ENCODE measurements at regions not wholly inside any gene's neighbourhood (a gene's known extent, or its start where the extent isn't known, plus 50 kb on each side); places are given as distances from the start of the nearest gene placed in this dataset.

GRCh38 chr20:19858466-19859371, 100.7 kb downstream of the RIN2 start:
- TF ChIP-seq CTCF (IDR thresholded peaks at IDR 0.05; ENCODE audit: insufficient read depth, low read depth, low read length), result no peak
- no peak overlapping the region for H3K4me3 ChIP-seq (ENCODE audit: low read depth, low read length)
- DNase-seq (ENCODE audit: low read depth), result no peak
- CTCF ChIA-PET, result interaction anchor here (0.6 to 1.0 kb wide), 2 partner anchors 16 to 43 kb away, joined by 3 read pairs; no protein-coding TSS in a partner anchor
- POLR2A ChIA-PET, result no interaction called here
- no peaks in the 10 kb centered on the region for H3K27me3 ChIP-seq (ENCODE audit: control insufficient read depth, insufficient read depth, low read length)
- H3K36me3 ChIP-seq (ENCODE audit: control insufficient read depth, insufficient read depth, low read length), result no peaks in the 10 kb centered on the region

GRCh38 chr20:19859444-19859843, 101.4 kb downstream of the RIN2 start:
- no peak overlapping the region for H3K4me3 ChIP-seq (ENCODE audit: low read depth, low read length)
- H3K36me3 ChIP-seq (ENCODE audit: control insufficient read depth, insufficient read depth, low read length), result no peaks in the 10 kb centered on the region
- no peak for DNase-seq (ENCODE audit: low read depth)
- ChIA-PET POLR2A (no interaction called here), CTCF (interaction anchor here (1.0 kb wide), 1 partner anchor 15 kb away, joined by 3 read pairs; no protein-coding TSS in a partner anchor)
- no peak for TF ChIP-seq CTCF (IDR thresholded peaks at IDR 0.05; ENCODE audit: insufficient read depth, low read depth, low read length)
- H3K27me3 ChIP-seq (ENCODE audit: control insufficient read depth, insufficient read depth, low read length), result no peaks in the 10 kb centered on the region

GRCh38 chr20:19860737-19861136, 102.7 kb downstream of the RIN2 start:
- CTCF ChIA-PET, result no interaction called here
- no peak for TF ChIP-seq CTCF (IDR thresholded peaks at IDR 0.05; ENCODE audit: insufficient read depth, low read depth, low read length)
- H3K27me3 ChIP-seq (ENCODE audit: control insufficient read depth, insufficient read depth, low read length), result no peaks in the 10 kb centered on the region
- H3K4me3 ChIP-seq (ENCODE audit: low read depth, low read length), result no peak overlapping the region
- POLR2A ChIA-PET, result no interaction called here
- DNase-seq (ENCODE audit: low read depth), result no peak
- no peaks in the 10 kb centered on the region for H3K36me3 ChIP-seq (ENCODE audit: control insufficient read depth, insufficient read depth, low read length)

GRCh38 chr20:19861147-19861759, 103.2 kb downstream of the RIN2 start:
- no peaks in the 10 kb centered on the region for H3K27me3 ChIP-seq (ENCODE audit: control insufficient read depth, insufficient read depth, low read length)

More at GRCh38 chr20:19861147-19861759, 103.2 kb downstream of the RIN2 start:
- Histone ChIP-seq H3K36me3 (ENCODE audit: control insufficient read depth, insufficient read depth, low read length) (no peaks in the 10 kb centered on the region), H3K4me3 (ENCODE audit: low read depth, low read length) (no peak overlapping the region)
- ChIA-PET CTCF (no interaction called here), POLR2A (no interaction called here)
- no peak for TF ChIP-seq CTCF (IDR thresholded peaks at IDR 0.05; ENCODE audit: insufficient read depth, low read depth, low read length)
- no peak for DNase-seq (ENCODE audit: low read depth)
